ENCODE measurements at regions not wholly inside any gene's neighbourhood (a gene's known extent, or its start where the extent isn't known, plus 50 kb on each side); places are given as distances from the start of the nearest gene placed in this dataset.

DNA sequence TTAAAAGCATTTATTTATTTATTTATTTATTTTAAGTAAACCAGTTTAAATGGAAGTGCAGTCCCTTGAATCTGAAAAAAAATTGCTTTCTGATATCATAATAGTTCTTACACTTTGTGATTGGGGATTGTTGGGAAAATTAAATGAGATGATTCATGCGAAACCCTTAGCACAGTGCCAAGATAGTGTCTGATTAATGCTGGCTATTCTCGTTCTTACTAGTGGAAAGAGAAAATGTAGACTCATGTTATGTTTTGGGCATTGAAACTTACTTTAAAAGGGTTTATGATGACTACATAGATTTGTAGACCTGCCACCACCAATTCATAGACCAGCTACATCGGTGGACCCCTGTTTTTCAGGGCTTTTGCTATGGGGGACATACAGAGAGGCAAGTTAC, 229.2 kb upstream of the ZFP64 start:
- H3K9me3 ChIP-seq (ENCODE audit: low read depth, low read length) = peaks cover 2% of the 10 kb centered on the region
- no peak overlapping the region for H3K4me2 ChIP-seq (ENCODE audit: insufficient read depth, low read length)
- H3K27ac ChIP-seq (ENCODE audit: low read depth, low read length) = no peak overlapping the region
- H2AFZ ChIP-seq (ENCODE audit: low read length) = no peak overlapping the region
- no peaks in the 10 kb centered on the region for H3K27me3 ChIP-seq (ENCODE audit: insufficient read depth, low read length)
- TF ChIP-seq, protein P1, sequence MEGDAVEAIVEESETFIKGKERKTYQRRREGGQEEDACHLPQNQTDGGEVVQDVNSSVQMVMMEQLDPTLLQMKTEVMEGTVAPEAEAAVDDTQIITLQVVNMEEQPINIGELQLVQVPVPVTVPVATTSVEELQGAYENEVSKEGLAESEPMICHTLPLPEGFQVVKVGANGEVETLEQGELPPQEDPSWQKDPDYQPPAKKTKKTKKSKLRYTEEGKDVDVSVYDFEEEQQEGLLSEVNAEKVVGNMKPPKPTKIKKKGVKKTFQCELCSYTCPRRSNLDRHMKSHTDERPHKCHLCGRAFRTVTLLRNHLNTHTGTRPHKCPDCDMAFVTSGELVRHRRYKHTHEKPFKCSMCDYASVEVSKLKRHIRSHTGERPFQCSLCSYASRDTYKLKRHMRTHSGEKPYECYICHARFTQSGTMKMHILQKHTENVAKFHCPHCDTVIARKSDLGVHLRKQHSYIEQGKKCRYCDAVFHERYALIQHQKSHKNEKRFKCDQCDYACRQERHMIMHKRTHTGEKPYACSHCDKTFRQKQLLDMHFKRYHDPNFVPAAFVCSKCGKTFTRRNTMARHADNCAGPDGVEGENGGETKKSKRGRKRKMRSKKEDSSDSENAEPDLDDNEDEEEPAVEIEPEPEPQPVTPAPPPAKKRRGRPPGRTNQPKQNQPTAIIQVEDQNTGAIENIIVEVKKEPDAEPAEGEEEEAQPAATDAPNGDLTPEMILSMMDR (IDR thresholded peaks at IDR 0.05; ENCODE audit: extremely low read depth, low read depth, low read length) = no peak
- H3K79me2 ChIP-seq (ENCODE audit: insufficient read depth, low read length) = no peaks in the 10 kb centered on the region
- H3K4me3 ChIP-seq (ENCODE audit: insufficient read depth, low read length) = no peak overlapping the region
- no peaks in the 10 kb centered on the region for H4K20me1 ChIP-seq (ENCODE audit: insufficient read depth, low read length)
- H3K36me3 ChIP-seq (ENCODE audit: insufficient read depth, low read length) = no peaks in the 10 kb centered on the region
- DNase-seq (ENCODE audit: insufficient read length, low spot score, missing footprints) = peak; percentile 44
- no peaks in the 10 kb centered on the region for H3K4me1 ChIP-seq (ENCODE audit: insufficient read depth, low read length)

DNA sequence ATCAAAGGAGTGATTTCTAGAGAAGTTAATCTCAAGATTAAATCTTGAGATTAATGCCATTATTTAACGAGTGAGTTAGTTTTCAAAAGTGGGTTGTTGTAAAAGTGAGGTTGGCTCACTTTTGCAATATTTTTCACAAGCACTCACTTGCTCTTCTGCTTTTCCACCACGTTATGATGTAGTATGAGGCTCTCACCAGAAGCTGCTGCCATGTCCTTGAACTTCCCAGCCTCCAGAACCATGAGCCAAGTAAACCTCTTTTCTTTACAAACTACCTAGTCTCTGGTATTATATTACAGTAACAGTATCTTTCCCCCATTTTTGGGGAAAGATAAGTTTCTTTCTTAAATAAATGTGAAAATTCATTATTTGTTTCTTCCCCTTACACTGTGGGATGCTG, 227.6 kb upstream of the ZFP64 start:
- Histone ChIP-seq H3K4me3 (ENCODE audit: insufficient read depth, low read length) (no peak overlapping the region), H3K36me3 (ENCODE audit: insufficient read depth, low read length) (no peaks in the 10 kb centered on the region), H3K4me1 (ENCODE audit: insufficient read depth, low read length) (no peaks in the 10 kb centered on the region), H3K27ac (ENCODE audit: low read depth, low read length) (no peak overlapping the region), H4K20me1 (ENCODE audit: insufficient read depth, low read length) (no peaks in the 10 kb centered on the region), H3K79me2 (ENCODE audit: insufficient read depth, low read length) (no peaks in the 10 kb centered on the region), H2AFZ (ENCODE audit: low read length) (no peak overlapping the region), H3K27me3 (ENCODE audit: insufficient read depth, low read length) (no peaks in the 10 kb centered on the region), H3K4me2 (ENCODE audit: insufficient read depth, low read length) (no peak overlapping the region), H3K9me3 (ENCODE audit: low read depth, low read length) (peaks cover 2% of the 10 kb centered on the region)
- no peak for DNase-seq (ENCODE audit: insufficient read length, low spot score, missing footprints)
- TF ChIP-seq, protein P1 (IDR thresholded peaks at IDR 0.05; ENCODE audit: extremely low read depth, low read depth, low read length) = no peak

- Histone ChIP-seq H3K4me1 (ENCODE audit: insufficient read depth, low read length) (no peaks in the 10 kb centered on the region), H3K4me3 (ENCODE audit: insufficient read depth, low read length) (no peak overlapping the region), H2AFZ (ENCODE audit: low read length) (no peak overlapping the region), H4K20me1 (ENCODE audit: insufficient read depth, low read length) (no peaks in the 10 kb centered on the region), H3K4me2 (ENCODE audit: insufficient read depth, low read length) (no peak overlapping the region), H3K27ac (ENCODE audit: low read depth, low read length) (no peak overlapping the region), H3K79me2 (ENCODE audit: insufficient read depth, low read length) (no peaks in the 10 kb centered on the region), H3K36me3 (ENCODE audit: insufficient read depth, low read length) (no peaks in the 10 kb centered on the region), H3K9me3 (ENCODE audit: low read depth, low read length) (no peaks in the 10 kb centered on the region), H3K27me3 (ENCODE audit: insufficient read depth, low read length) (no peaks in the 10 kb centered on the region)
- DNase-seq (ENCODE audit: insufficient read length, low spot score, missing footprints) = no peak
- TF ChIP-seq, protein P1 (IDR thresholded peaks at IDR 0.05; ENCODE audit: extremely low read depth, low read depth, low read length) = no peak
Observed at GRCh38 chr20:52416953-52417352, 225.4 kb upstream of the ZFP64 start.

DNA sequence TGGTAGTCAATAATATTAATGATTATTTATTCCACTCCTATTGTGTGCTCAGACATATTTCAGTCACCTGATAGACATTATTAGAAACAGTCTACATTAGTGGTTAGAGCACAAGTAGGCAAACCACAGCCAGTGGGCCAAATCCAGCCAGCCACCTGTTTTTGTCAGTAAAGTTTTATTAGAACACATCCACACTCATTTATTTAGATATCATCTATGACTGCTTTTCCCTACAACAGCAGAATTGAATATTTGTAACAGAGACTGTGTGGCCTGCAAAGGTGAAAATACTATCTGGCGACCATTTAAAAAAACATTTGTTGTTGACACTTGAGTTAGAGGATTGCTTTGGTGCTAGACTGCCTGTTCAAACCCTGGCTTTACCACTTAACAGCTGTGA, 220.0 kb upstream of the ZFP64 start:
- Histone ChIP-seq H3K36me3 (ENCODE audit: insufficient read depth, low read length) (no peaks in the 10 kb centered on the region), H3K4me2 (ENCODE audit: insufficient read depth, low read length) (no peak overlapping the region), H3K4me3 (ENCODE audit: insufficient read depth, low read length) (no peak overlapping the region), H3K27ac (ENCODE audit: low read depth, low read length) (no peak overlapping the region), H2AFZ (ENCODE audit: low read length) (no peak overlapping the region), H3K9me3 (ENCODE audit: low read depth, low read length) (no peaks in the 10 kb centered on the region), H3K79me2 (ENCODE audit: insufficient read depth, low read length) (no peaks in the 10 kb centered on the region), H3K27me3 (ENCODE audit: insufficient read depth, low read length) (no peaks in the 10 kb centered on the region), H3K4me1 (ENCODE audit: insufficient read depth, low read length) (no peaks in the 10 kb centered on the region), H4K20me1 (ENCODE audit: insufficient read depth, low read length) (no peaks in the 10 kb centered on the region)
- no peak for DNase-seq (ENCODE audit: insufficient read length, low spot score, missing footprints)
- TF ChIP-seq, protein P1 (IDR thresholded peaks at IDR 0.05; ENCODE audit: extremely low read depth, low read depth, low read length) = no peak

Measured in osteoblast (primary cell).